ENCODE measurements at regions not wholly inside any gene's neighbourhood (a gene's known extent, or its start where the extent isn't known, plus 50 kb on each side); places are given as distances from the start of the nearest gene placed in this dataset.
"Not testable (repeated sequence)": the region's sequence is repeated elsewhere in the genome, so short reads cannot be mapped to it uniquely, and the experiment has no call there.

GRCh38 chr18:42509750-42510415 lies 554.8 kb downstream of the PIK3C3 start:
- H3K9me3 Mint-ChIP-seq = peaks cover 8% of the 10 kb centered on the region
- H3K4me1 Mint-ChIP-seq (ENCODE audit: low read depth) = no peaks in the 10 kb centered on the region
- ATAC-seq (no peak), DNase-seq (no peak)
- no peak overlapping the region for H3K4me3 Mint-ChIP-seq
- H3K36me3 Mint-ChIP-seq (ENCODE audit: insufficient read depth) = no peaks in the 10 kb centered on the region
- H3K27me3 Mint-ChIP-seq (ENCODE audit: low read depth) = no peaks in the 10 kb centered on the region

- Mint-ChIP-seq H3K9me3 (peaks cover 4% of the 10 kb centered on the region), H3K4me1 (ENCODE audit: low read depth) (no peaks in the 10 kb centered on the region), H3K4me3 (no peak overlapping the region), H3K27me3 (ENCODE audit: low read depth) (no peaks in the 10 kb centered on the region), H3K36me3 (ENCODE audit: insufficient read depth) (no peaks in the 10 kb centered on the region)
- no peak for DNase-seq
- no peak for ATAC-seq
Observed at GRCh38 chr18:42510540-42510939, 555.5 kb downstream of the PIK3C3 start.

- Mint-ChIP-seq H3K36me3 (ENCODE audit: insufficient read depth) (no peaks in the 10 kb centered on the region), H3K4me3 (no peak overlapping the region), H3K27me3 (ENCODE audit: low read depth) (no peaks in the 10 kb centered on the region), H3K9me3 (peaks cover 9% of the 10 kb centered on the region), H3K4me1 (ENCODE audit: low read depth) (no peaks in the 10 kb centered on the region)
- ATAC-seq (no peak), DNase-seq (no peak)
Observed at GRCh38 chr18:42513441-42513840, 558.4 kb downstream of the PIK3C3 start.

- no peak for DNase-seq
- H3K27me3 Mint-ChIP-seq (ENCODE audit: low read depth) = no peaks in the 10 kb centered on the region
- ATAC-seq = no peak
- H3K4me1 Mint-ChIP-seq (ENCODE audit: low read depth) = no peaks in the 10 kb centered on the region
- H3K36me3 Mint-ChIP-seq (ENCODE audit: insufficient read depth) = no peaks in the 10 kb centered on the region
- peaks cover 9% of the 10 kb centered on the region for H3K9me3 Mint-ChIP-seq
- H3K4me3 Mint-ChIP-seq = no peak overlapping the region
Observed at GRCh38 chr18:42514512-42514911, 559.5 kb downstream of the PIK3C3 start.

GRCh38 chr18:42517896-42518295 lies 562.9 kb downstream of the PIK3C3 start:
- no peaks in the 10 kb centered on the region for H3K27me3 Mint-ChIP-seq (ENCODE audit: low read depth)

GRCh38 chr18:42518331-42518730 lies 563.3 kb downstream of the PIK3C3 start:
- H3K4me3 Mint-ChIP-seq; H3K36me3 Mint-ChIP-seq (ENCODE audit: insufficient read depth); DNase-seq; H3K4me1 Mint-ChIP-seq (ENCODE audit: low read depth); H3K9me3 Mint-ChIP-seq; H3K27me3 Mint-ChIP-seq (ENCODE audit: low read depth); ATAC-seq: not testable (repeated sequence)

More at GRCh38 chr18:42517896-42518295, 562.9 kb downstream of the PIK3C3 start:
- DNase-seq (no peak), ATAC-seq (no peak)
- Mint-ChIP-seq H3K4me1 (ENCODE audit: low read depth) (no peaks in the 10 kb centered on the region), H3K4me3 (no peak overlapping the region), H3K9me3 (peaks cover 9% of the 10 kb centered on the region), H3K36me3 (ENCODE audit: insufficient read depth) (no peaks in the 10 kb centered on the region)

- H3K4me3 Mint-ChIP-seq = no peak overlapping the region
- no peaks in the 10 kb centered on the region for H3K27me3 Mint-ChIP-seq (ENCODE audit: low read depth)
- no peaks in the 10 kb centered on the region for H3K36me3 Mint-ChIP-seq (ENCODE audit: insufficient read depth)
- ATAC-seq (no peak), DNase-seq (no peak)
- peaks cover 5% of the 10 kb centered on the region for H3K9me3 Mint-ChIP-seq
- no peaks in the 10 kb centered on the region for H3K4me1 Mint-ChIP-seq (ENCODE audit: low read depth)
Observed at GRCh38 chr18:42520138-42520537, 565.1 kb downstream of the PIK3C3 start.

- Mint-ChIP-seq H3K4me1 (ENCODE audit: low read depth) (no peaks in the 10 kb centered on the region), H3K4me3 (no peak overlapping the region), H3K36me3 (ENCODE audit: insufficient read depth) (no peaks in the 10 kb centered on the region), H3K9me3 (no peaks in the 10 kb centered on the region), H3K27me3 (ENCODE audit: low read depth) (no peaks in the 10 kb centered on the region)
- no peak for ATAC-seq
- no peak for DNase-seq
Observed at GRCh38 chr18:42525905-42526304, 570.9 kb downstream of the PIK3C3 start.

GRCh38 chr18:42527766-42528165 lies 572.7 kb downstream of the PIK3C3 start:
- no peaks in the 10 kb centered on the region for H3K9me3 Mint-ChIP-seq
- no peaks in the 10 kb centered on the region for H3K4me1 Mint-ChIP-seq (ENCODE audit: low read depth)
- no peaks in the 10 kb centered on the region for H3K27me3 Mint-ChIP-seq (ENCODE audit: low read depth)
- no peak overlapping the region for H3K4me3 Mint-ChIP-seq
- ATAC-seq = no peak
- DNase-seq = no peak
- no peaks in the 10 kb centered on the region for H3K36me3 Mint-ChIP-seq (ENCODE audit: insufficient read depth)

GRCh38 chr18:42530276-42530675 lies 575.2 kb downstream of the PIK3C3 start:
- no peaks in the 10 kb centered on the region for H3K27me3 Mint-ChIP-seq (ENCODE audit: low read depth)
- no peaks in the 10 kb centered on the region for H3K4me1 Mint-ChIP-seq (ENCODE audit: low read depth)
- H3K9me3 Mint-ChIP-seq = no peaks in the 10 kb centered on the region
- H3K36me3 Mint-ChIP-seq (ENCODE audit: insufficient read depth) = no peaks in the 10 kb centered on the region
- DNase-seq = no peak
- ATAC-seq = no peak
- no peak overlapping the region for H3K4me3 Mint-ChIP-seq

- Mint-ChIP-seq H3K27me3 (ENCODE audit: low read depth) (no peaks in the 10 kb centered on the region), H3K4me1 (ENCODE audit: low read depth) (no peaks in the 10 kb centered on the region), H3K9me3 (no peaks in the 10 kb centered on the region), H3K36me3 (ENCODE audit: insufficient read depth) (no peaks in the 10 kb centered on the region), H3K4me3 (no peak overlapping the region)
- ATAC-seq (no peak), DNase-seq (no peak)
Observed at GRCh38 chr18:42532119-42532518, 577.1 kb downstream of the PIK3C3 start.

- H3K4me3 Mint-ChIP-seq = no peak overlapping the region
- ATAC-seq (no peak), DNase-seq (no peak)
- H3K4me1 Mint-ChIP-seq (ENCODE audit: low read depth) = no peaks in the 10 kb centered on the region
- no peaks in the 10 kb centered on the region for H3K9me3 Mint-ChIP-seq
- H3K27me3 Mint-ChIP-seq (ENCODE audit: low read depth) = no peaks in the 10 kb centered on the region
- no peaks in the 10 kb centered on the region for H3K36me3 Mint-ChIP-seq (ENCODE audit: insufficient read depth)
Observed at GRCh38 chr18:42533009-42533575, 578.1 kb downstream of the PIK3C3 start.

GRCh38 chr18:42533616-42534015 lies 578.6 kb downstream of the PIK3C3 start:
- no peak for DNase-seq
- Mint-ChIP-seq H3K4me3 (no peak overlapping the region), H3K9me3 (no peaks in the 10 kb centered on the region), H3K27me3 (ENCODE audit: low read depth) (no peaks in the 10 kb centered on the region), H3K4me1 (ENCODE audit: low read depth) (no peaks in the 10 kb centered on the region), H3K36me3 (ENCODE audit: insufficient read depth) (no peaks in the 10 kb centered on the region)
- no peak for ATAC-seq

GRCh38 chr18:42534313-42534712 lies 579.3 kb downstream of the PIK3C3 start:
- ATAC-seq (no peak), DNase-seq (no peak)
- no peaks in the 10 kb centered on the region for H3K9me3 Mint-ChIP-seq
- no peaks in the 10 kb centered on the region for H3K4me1 Mint-ChIP-seq (ENCODE audit: low read depth)
- no peaks in the 10 kb centered on the region for H3K27me3 Mint-ChIP-seq (ENCODE audit: low read depth)
- H3K4me3 Mint-ChIP-seq = no peak overlapping the region
- no peaks in the 10 kb centered on the region for H3K36me3 Mint-ChIP-seq (ENCODE audit: insufficient read depth)

GRCh38 chr18:42536442-42536841 lies 579.0 kb downstream of the RIT2 start:
- Mint-ChIP-seq H3K9me3 (no peaks in the 10 kb centered on the region), H3K4me3 (no peak overlapping the region), H3K27me3 (ENCODE audit: low read depth) (no peaks in the 10 kb centered on the region), H3K36me3 (ENCODE audit: insufficient read depth) (no peaks in the 10 kb centered on the region), H3K4me1 (ENCODE audit: low read depth) (no peaks in the 10 kb centered on the region)
- ATAC-seq = no peak
- no peak for DNase-seq

All from activated T-cell treated with anti-CD3 and anti-CD28 coated beads, Interleukin-2, amount 50 U/mL, for 4 hours (primary cell).